HepG2 (cell line): ENCODE measurements at regions not wholly inside any gene's neighbourhood (a gene's known extent, or its start where the extent isn't known, plus 50 kb on each side); places are given as distances from the start of the nearest gene placed in this dataset.

Source experiments
- ATAC-seq: fragments of 200-7000 bp; cut with Tn5 transposase; 3 replicates; pipeline ENCODE4 v1.9.1; 2020; ENCODE audit warnings: mild to moderate bottlenecking, moderate library complexity
- BruUV-seq: library from RNA; stranded (reverse); fragments of 400-500 nt; replicated peaks from 2 replicates; lab custom pipeline; 2021; lab: Mats Ljungman, UMichigan
- CTCF ChIA-PET: fragments of 300-600 bp; formaldehyde crosslinking; extraction: SDS; loops from one replicate; lab custom pipeline; 2021; ENCODE audit warnings: low total read pairs, inconsistent platforms, low intra/inter-chr PET ratio; lab: Yijun Ruan, JAX
- POLR2A ChIA-PET: fragments of 350-600 bp; sonication (Branson Sonifier 250); formaldehyde crosslinking; loops from one replicate; lab custom pipeline; 2020; ENCODE audit warnings: antibody characterized with exemption, inconsistent platforms; lab: Yijun Ruan, JAX
- DNase-seq: peaks from one replicate; pipeline ENCODE4 v3.0.0-alpha.2; 2015; ENCODE audit warnings: low spot score
- FAIRE-seq: peaks from 3 replicates; lab custom pipeline; 2011; peaks lifted over from hg19 to GRCh38; lab: Jason Lieb, UNC
- H2AFZ ChIP-seq: one replicate; pipeline ENCODE4 v1.6.1; 2011; ENCODE audit warnings: low read length, inconsistent platforms
- H3K27ac ChIP-seq: fragments of 300-600 bp; 3 replicates; pipeline ENCODE4 v1.8.0; 2011; ENCODE audit warnings: mixed run types, mild to moderate bottlenecking, mixed read lengths, low read length, inconsistent platforms; ENCODE audit not compliant: insufficient read depth; ENCODE audit errors: extremely low read length
- H3K27me3 ChIP-seq, 2 experiments: fragments of 200-600 bp in 1 of 2; 2 replicates in 1 of 2; 3 replicates in 1 of 2; pipeline versions ENCODE4 v1.6.0 to v1.8.0; 2011; ENCODE audit warnings: low read length in 2 of 2, mild to moderate bottlenecking in 2 of 2, moderate library complexity in 2 of 2, inconsistent platforms in 1 of 2; ENCODE audit not compliant: insufficient read depth in 2 of 2, control insufficient read depth in 1 of 2
- H3K36me3 ChIP-seq, 2 experiments: fragments of 200-600 bp in 1 of 2; replicated peaks in 1 of 2; 2 replicates in 1 of 2; 3 replicates in 1 of 2; pipeline versions ENCODE4 v1.5.1 to v1.8.0; 2011; ENCODE audit warnings: low read length in 2 of 2, inconsistent platforms in 1 of 2; ENCODE audit not compliant: insufficient read depth in 2 of 2, control insufficient read depth in 1 of 2
- H3K4me1 ChIP-seq: 2 replicates; pipeline ENCODE4 v1.5.1; 2012; ENCODE audit warnings: low read length, inconsistent platforms; ENCODE audit not compliant: insufficient read depth
- H3K4me2 ChIP-seq: 2 replicates; pipeline ENCODE4 v1.6.0; 2011; ENCODE audit warnings: low read depth, low read length, inconsistent platforms
- H3K4me3 ChIP-seq, 3 experiments: fragments of 200-600 bp in 1 of 3; sonication (generic), shearing (Covaris generic) in 1 of 3; replicated peaks in 1 of 3; 2 replicates each; pipeline ENCODE4 v1.5.1; 2011 to 2016; ENCODE audit warnings: low read length in 3 of 3, inconsistent platforms in 2 of 3, low read depth in 2 of 3, mild to moderate bottlenecking in 2 of 3, control low read depth in 1 of 3, mixed read lengths in 1 of 3; ENCODE audit not compliant: insufficient read depth in 1 of 3
- H3K79me2 ChIP-seq: one replicate; pipeline ENCODE4 v1.6.1; 2011; ENCODE audit warnings: low read length, inconsistent platforms; ENCODE audit not compliant: insufficient read depth
- H3K9ac ChIP-seq: 2 replicates; pipeline ENCODE4 v1.6.0; 2011; ENCODE audit warnings: mild to moderate bottlenecking, low read depth, low read length, inconsistent platforms; ENCODE audit not compliant: insufficient read depth
- H3K9me3 ChIP-seq: 2 replicates; pipeline ENCODE4 v1.5.1; 2012; ENCODE audit warnings: mild to moderate bottlenecking, low read length
- H4K20me1 ChIP-seq: 2 replicates; pipeline ENCODE4 v1.6.0; 2011; ENCODE audit warnings: inconsistent platforms, mild to moderate bottlenecking, low read length, moderate library complexity; ENCODE audit not compliant: insufficient read depth
- BRD4 ChIP-seq: sonication (generic); formaldehyde crosslinking; IDR thresholded peaks from 2 replicates; pipeline ENCODE4 v1.4.0; 2020; ENCODE audit warnings: missing genetic modification reagents
- FOXA3 ChIP-seq: IDR thresholded peaks from 2 replicates; pipeline ENCODE4 v1.6.1; 2016; ENCODE audit warnings: missing genetic modification reagents, missing compliant biosample characterization
- MEF2D ChIP-seq: sonication (generic); formaldehyde crosslinking; IDR thresholded peaks from 2 replicates; pipeline ENCODE4 v1.5.1; 2020; ENCODE audit warnings: mild to moderate bottlenecking, missing genetic modification reagents
- RFXANK ChIP-seq: IDR thresholded peaks from 2 replicates; pipeline ENCODE4 v1.6.1; 2016
- SRF ChIP-seq: IDR thresholded peaks from 2 replicates; pipeline ENCODE4 v1.6.1; 2011; ENCODE audit warnings: mild to moderate bottlenecking, low read depth, low read length, moderate library complexity
- ZC3H4 ChIP-seq: sonication (generic); formaldehyde crosslinking; IDR thresholded peaks from 2 replicates; pipeline ENCODE4 v1.4.0; 2020; ENCODE audit warnings: missing genetic modification reagents, borderline replicate concordance
- ZNF205 ChIP-seq: IDR thresholded peaks from 2 replicates; pipeline ENCODE4 v1.6.1; 2018; ENCODE audit warnings: missing biosample characterization, missing genetic modification reagents
- ZNF207 ChIP-seq: fragments of 450-650 bp; IDR thresholded peaks from 2 replicates; pipeline ENCODE4 v1.6.1; 2016; ENCODE audit warnings: antibody characterized with exemption, borderline replicate concordance
- ZNF33A ChIP-seq: sonication (generic); formaldehyde crosslinking; IDR thresholded peaks from 2 replicates; pipeline ENCODE4 v1.5.1; 2020; ENCODE audit warnings: missing genetic modification reagents, mild to moderate bottlenecking, moderate library complexity, borderline replicate concordance
- ZNF777 ChIP-seq: sonication (generic); formaldehyde crosslinking; IDR thresholded peaks from 2 replicates; pipeline ENCODE4 v1.4.0; 2020; ENCODE audit warnings: missing genetic modification reagents
- ZNF788 ChIP-seq: sonication (generic); formaldehyde crosslinking; IDR thresholded peaks from 2 replicates; pipeline ENCODE4 v1.5.0; 2020; ENCODE audit warnings: mild to moderate bottlenecking, missing genetic modification reagents, borderline replicate concordance
- WGBS: methylation state at CpG from one replicate; pipeline ENCODE4 v1.1.6; 2017; ENCODE audit warnings: low lambda C conversion rate; 5-methylcytosine and 5-hydroxymethylcytosine counted together
- in situ Hi-C: cut with HindIII; loops from 2 replicates; pipeline ENCODE4 v1.10.0; 2017; ENCODE audit warnings: low pct_unique_long_range_greater_than_20kb; ENCODE audit not compliant: extremely low pct_ligation_motif_present
- intact Hi-C: fragments of 100-400 bp; cut with micrococcal nuclease; formaldehyde crosslinking; loops from one replicate; pipeline ENCODE4 v1.10.0; 2022; ENCODE audit not compliant: unreplicated experiment
- TF ChIP-seq, protein P1 (sequence below): sonication (generic); formaldehyde crosslinking; IDR thresholded peaks from 2 replicates; pipeline ENCODE4 v1.4.0; 2020; ENCODE audit warnings: missing genetic modification reagents

GRCh38 chr3:135311699-135312098 is 516.6 kb downstream of the EPHB1 start:
- intact Hi-C loops: no loop called here
- H3K9ac ChIP-seq: no peak overlapping the region
- DNase-seq: no peak
- TF ChIP-seq ZC3H4 (CRISPR knock-in tag) (no peak), ZNF777 (CRISPR knock-in tag) (no peak), ZNF205 (no peak), MEF2D (CRISPR knock-in tag) (no peak), ZNF207 (no peak), ZNF788 (CRISPR knock-in tag) (no peak), FOXA3 (CRISPR knock-in tag) (no peak), BRD4 (CRISPR knock-in tag) (no peak), SRF (no peak), RFXANK (CRISPR knock-in tag) (no peak), ZNF33A (CRISPR knock-in tag) (no peak)
- TF ChIP-seq, protein P1, sequence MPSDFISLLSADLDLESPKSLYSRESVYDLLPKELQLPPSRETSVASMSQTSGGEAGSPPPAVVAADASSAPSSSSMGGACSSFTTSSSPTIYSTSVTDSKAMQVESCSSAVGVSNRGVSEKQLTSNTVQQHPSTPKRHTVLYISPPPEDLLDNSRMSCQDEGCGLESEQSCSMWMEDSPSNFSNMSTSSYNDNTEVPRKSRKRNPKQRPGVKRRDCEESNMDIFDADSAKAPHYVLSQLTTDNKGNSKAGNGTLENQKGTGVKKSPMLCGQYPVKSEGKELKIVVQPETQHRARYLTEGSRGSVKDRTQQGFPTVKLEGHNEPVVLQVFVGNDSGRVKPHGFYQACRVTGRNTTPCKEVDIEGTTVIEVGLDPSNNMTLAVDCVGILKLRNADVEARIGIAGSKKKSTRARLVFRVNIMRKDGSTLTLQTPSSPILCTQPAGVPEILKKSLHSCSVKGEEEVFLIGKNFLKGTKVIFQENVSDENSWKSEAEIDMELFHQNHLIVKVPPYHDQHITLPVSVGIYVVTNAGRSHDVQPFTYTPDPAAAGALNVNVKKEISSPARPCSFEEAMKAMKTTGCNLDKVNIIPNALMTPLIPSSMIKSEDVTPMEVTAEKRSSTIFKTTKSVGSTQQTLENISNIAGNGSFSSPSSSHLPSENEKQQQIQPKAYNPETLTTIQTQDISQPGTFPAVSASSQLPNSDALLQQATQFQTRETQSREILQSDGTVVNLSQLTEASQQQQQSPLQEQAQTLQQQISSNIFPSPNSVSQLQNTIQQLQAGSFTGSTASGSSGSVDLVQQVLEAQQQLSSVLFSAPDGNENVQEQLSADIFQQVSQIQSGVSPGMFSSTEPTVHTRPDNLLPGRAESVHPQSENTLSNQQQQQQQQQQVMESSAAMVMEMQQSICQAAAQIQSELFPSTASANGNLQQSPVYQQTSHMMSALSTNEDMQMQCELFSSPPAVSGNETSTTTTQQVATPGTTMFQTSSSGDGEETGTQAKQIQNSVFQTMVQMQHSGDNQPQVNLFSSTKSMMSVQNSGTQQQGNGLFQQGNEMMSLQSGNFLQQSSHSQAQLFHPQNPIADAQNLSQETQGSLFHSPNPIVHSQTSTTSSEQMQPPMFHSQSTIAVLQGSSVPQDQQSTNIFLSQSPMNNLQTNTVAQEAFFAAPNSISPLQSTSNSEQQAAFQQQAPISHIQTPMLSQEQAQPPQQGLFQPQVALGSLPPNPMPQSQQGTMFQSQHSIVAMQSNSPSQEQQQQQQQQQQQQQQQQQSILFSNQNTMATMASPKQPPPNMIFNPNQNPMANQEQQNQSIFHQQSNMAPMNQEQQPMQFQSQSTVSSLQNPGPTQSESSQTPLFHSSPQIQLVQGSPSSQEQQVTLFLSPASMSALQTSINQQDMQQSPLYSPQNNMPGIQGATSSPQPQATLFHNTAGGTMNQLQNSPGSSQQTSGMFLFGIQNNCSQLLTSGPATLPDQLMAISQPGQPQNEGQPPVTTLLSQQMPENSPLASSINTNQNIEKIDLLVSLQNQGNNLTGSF (CRISPR knock-in tag): no peak
- TF ChIP-seq, all 625 proteins: peak for 0
- Histone ChIP-seq H3K36me3 (no peaks in the 10 kb centered on the region), H3K4me1 (no peaks in the 10 kb centered on the region), H3K4me3 (no peak overlapping the region), H2AFZ (no peak overlapping the region), H4K20me1 (no peaks in the 10 kb centered on the region), H3K79me2 (no peaks in the 10 kb centered on the region), H3K27ac (no peak overlapping the region), H3K27me3 (no peaks in the 10 kb centered on the region; a peak in 1 of 5 replicates), H3K4me2 (no peak overlapping the region), H3K9me3 (no peaks in the 10 kb centered on the region)
- POLR2A ChIA-PET: no interaction called here
- in situ Hi-C loops: no loop called here
- ATAC-seq (no peak), FAIRE-seq (no peak)
- CTCF ChIA-PET: no interaction called here
- 0% methylated on average over 5 of the region's 5 CpGs for WGBS
- no TSS peak for BruUV-seq
